Transverse colon (tissue), 4 donors: ENCODE measurements at regions not wholly inside any gene's neighbourhood (a gene's known extent, or its start where the extent isn't known, plus 50 kb on each side); places are given as distances from the start of the nearest gene placed in this dataset.

Experiments used
- DNase-seq: peaks from one replicate; pipeline ENCODE4 v3.0.0-alpha.2; 2019
- H3K27ac ChIP-seq, 4 donors: fragments of 200-600 bp; sonication (generic); 2 replicates each; pipeline ENCODE4 v1.5.1; 2016 to 2018; ENCODE audit warnings: inconsistent platforms in 4 of 4
- H3K27me3 ChIP-seq: fragments of 200-600 bp; sonication (generic); 2 replicates; pipeline ENCODE4 v1.5.1; 2017; ENCODE audit warnings: inconsistent platforms
- H3K36me3 ChIP-seq, 4 donors: fragments of 200-600 bp; sonication (generic); 2 replicates each; pipeline ENCODE4 v1.5.1; 2017 to 2019; ENCODE audit warnings: inconsistent platforms in 4 of 4
- H3K4me1 ChIP-seq, 4 donors: fragments of 200-600 bp; sonication (generic); 2 replicates each; pipeline ENCODE4 v1.5.1; 2017 to 2020; ENCODE audit warnings: inconsistent platforms in 4 of 4
- H3K4me3 ChIP-seq, 4 donors: fragments of 200-600 bp; sonication (generic); 1 replicate in 1 of 4; 2 replicates in 3 of 4; pipeline versions ENCODE4 v1.5.1 to v1.6.1; 2017 to 2019; ENCODE audit warnings: inconsistent platforms in 4 of 4
- H3K9me3 ChIP-seq, 2 donors: fragments of 200-600 bp; sonication (generic); 2 replicates each; pipeline ENCODE4 v1.5.1; 2017 to 2019; ENCODE audit warnings: inconsistent platforms in 2 of 2
- EP300 ChIP-seq: sonication (generic); formaldehyde crosslinking; IDR thresholded peaks from one replicate; pipeline ENCODE4 v1.6.1; 2017; ENCODE audit warnings: antibody characterized with exemption, low read depth
- POLR2A ChIP-seq: fragments of 450-650 bp; IDR thresholded peaks from one replicate; pipeline ENCODE4 v1.6.1; 2016; ENCODE audit warnings: antibody characterized with exemption, mild to moderate bottlenecking, moderate library complexity
- POLR2AphosphoS5 ChIP-seq, 3 donors: sonication (generic); formaldehyde crosslinking; IDR thresholded peaks; one replicate each; pipeline ENCODE4 v1.6.1; 2016; ENCODE audit warnings: antibody characterized with exemption in 3 of 3
- WGBS, 2 donors: methylation state at CpG; one replicate each; pipeline ENCODE4 v1.1.5; 2018; ENCODE audit warnings: low coverage in 1 of 2; 5-methylcytosine and 5-hydroxymethylcytosine counted together
- in situ Hi-C, 4 donors: fragments of 200-750 bp; cut with MboI; loops; one replicate each; pipeline versions ENCODE4 v1.15.0 to v1.15.1; 2017; ENCODE audit warnings: low sequenced_read_pairs in 3 of 4, low pct_ligation_motif_present in 1 of 4, low pct_unique_long_range_greater_than_20kb in 1 of 4
- intact Hi-C: fragments of 100-400 bp; cut with DNase I; formaldehyde crosslinking; loops from one replicate; pipeline ENCODE4 v1.15.1; 2023; ENCODE audit warnings: low total_unique reads
- TF ChIP-seq, protein P1 (sequence below), 5 experiments: fragments of 200-600 bp in 3 of 5; fragments of 450-650 bp in 2 of 5; sonication (generic) in 3 of 5; IDR thresholded peaks; 1 replicate in 2 of 5; 2 replicates in 3 of 5; pipeline ENCODE4 v1.5.1; 2016 to 2017; ENCODE audit warnings: antibody characterized with exemption in 5 of 5, inconsistent platforms in 3 of 5, mild to moderate bottlenecking in 2 of 5, moderate library complexity in 1 of 5

DNA sequence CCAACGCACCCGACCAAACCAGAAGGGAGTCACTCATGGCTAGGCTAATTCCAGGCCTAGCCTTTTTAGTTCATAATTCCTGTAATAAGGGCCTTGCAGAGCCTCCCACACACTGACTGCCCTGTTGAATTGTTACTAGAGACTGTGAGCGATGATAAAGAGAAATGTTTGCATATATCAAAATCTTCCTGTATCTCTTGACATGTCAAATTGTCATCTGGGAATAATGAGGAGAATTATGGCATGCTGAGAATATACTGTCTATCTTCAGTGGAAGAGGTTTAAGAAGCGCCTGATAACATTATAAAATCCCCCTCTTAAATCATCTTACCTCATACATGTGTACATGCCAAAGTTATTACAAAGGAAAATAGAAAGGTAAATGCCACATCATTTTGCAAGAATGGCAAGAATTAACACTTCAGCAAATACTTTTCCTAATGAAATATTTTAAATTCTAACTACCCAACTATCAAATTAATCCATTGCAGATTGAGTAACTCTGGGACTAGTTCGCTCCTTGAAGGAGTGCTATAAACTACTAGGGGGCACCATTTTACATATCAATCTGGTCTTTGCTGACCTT lies 144.1 kb downstream of the CENPF start:
- intact Hi-C loops: no loop called here
- Histone ChIP-seq H3K36me3 (no peaks in the 10 kb centered on the region), H3K27me3 (no peaks in the 10 kb centered on the region), H3K4me3 (no peak overlapping the region), H3K27ac (no peak overlapping the region), H3K9me3 (no peaks in the 10 kb centered on the region), H3K4me1 (no peaks in the 10 kb centered on the region)
- TF ChIP-seq POLR2A: no peak
- TF ChIP-seq, protein P1, sequence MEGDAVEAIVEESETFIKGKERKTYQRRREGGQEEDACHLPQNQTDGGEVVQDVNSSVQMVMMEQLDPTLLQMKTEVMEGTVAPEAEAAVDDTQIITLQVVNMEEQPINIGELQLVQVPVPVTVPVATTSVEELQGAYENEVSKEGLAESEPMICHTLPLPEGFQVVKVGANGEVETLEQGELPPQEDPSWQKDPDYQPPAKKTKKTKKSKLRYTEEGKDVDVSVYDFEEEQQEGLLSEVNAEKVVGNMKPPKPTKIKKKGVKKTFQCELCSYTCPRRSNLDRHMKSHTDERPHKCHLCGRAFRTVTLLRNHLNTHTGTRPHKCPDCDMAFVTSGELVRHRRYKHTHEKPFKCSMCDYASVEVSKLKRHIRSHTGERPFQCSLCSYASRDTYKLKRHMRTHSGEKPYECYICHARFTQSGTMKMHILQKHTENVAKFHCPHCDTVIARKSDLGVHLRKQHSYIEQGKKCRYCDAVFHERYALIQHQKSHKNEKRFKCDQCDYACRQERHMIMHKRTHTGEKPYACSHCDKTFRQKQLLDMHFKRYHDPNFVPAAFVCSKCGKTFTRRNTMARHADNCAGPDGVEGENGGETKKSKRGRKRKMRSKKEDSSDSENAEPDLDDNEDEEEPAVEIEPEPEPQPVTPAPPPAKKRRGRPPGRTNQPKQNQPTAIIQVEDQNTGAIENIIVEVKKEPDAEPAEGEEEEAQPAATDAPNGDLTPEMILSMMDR (IDR thresholded peaks at IDR 0.05): no peak
- no peak for TF ChIP-seq EP300
- no peak for TF ChIP-seq POLR2AphosphoS5 (IDR thresholded peaks at IDR 0.05)
- in situ Hi-C loops: no loop called here
- DNase-seq: no peak
- WGBS, 2 donors: 86 to 87% methylated on average over 3 to 5 of the region's 5 CpGs

DNA sequence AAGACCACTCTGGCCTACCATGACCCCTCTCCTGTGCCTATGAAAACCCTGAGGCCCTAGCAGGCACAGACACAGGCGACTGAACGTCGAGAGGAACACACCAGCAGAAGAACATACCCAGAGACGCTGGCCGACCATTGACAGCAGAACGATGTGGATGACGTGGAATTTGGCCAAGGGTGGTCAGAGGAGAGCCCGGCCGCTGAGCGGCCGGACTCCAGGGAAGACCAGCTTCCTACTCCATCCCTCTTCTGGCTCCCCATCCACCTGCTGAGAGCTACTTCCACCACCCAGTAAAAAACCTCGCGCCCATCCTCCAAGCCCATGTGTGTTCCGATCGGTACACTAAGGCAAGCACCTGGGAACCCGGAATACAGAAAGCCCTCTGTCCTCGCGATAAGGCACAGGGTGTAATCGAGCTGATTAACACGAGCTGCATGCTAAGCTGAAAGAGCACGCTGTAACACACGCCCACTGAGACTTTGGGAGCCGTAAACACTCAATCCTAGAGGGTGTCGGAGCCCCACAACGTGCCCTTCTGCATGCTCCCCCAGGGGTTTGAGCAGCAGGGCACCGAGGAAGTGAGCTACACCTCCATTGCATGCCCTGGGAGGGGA lies 150.3 kb downstream of the CENPF start:
- Histone ChIP-seq H3K4me1 (no peaks in the 10 kb centered on the region), H3K27ac (no peak overlapping the region), H3K27me3 (no peaks in the 10 kb centered on the region), H3K4me3 (no peak overlapping the region), H3K36me3 (no peaks in the 10 kb centered on the region), H3K9me3 (peaks cover 0 to 11% of the 10 kb centered on the region in 2 donors)
- TF ChIP-seq POLR2A (no peak), EP300 (no peak), POLR2AphosphoS5 (IDR thresholded peaks at IDR 0.05) (no peak)
- TF ChIP-seq, protein P1 (IDR thresholded peaks at IDR 0.05): no peak
- in situ Hi-C loops (loop anchor here in 1 of 4 donors (25.0 kb wide), 1 partner anchor 516 kb away; no protein-coding TSS in a partner anchor), intact Hi-C loops (no loop called here)
- no peak for DNase-seq
- WGBS, 2 donors: 89% methylated on average over 26 of the region's 26 CpGs; no CpG with 5 or more reads in 1 of the 2 donors

DNA sequence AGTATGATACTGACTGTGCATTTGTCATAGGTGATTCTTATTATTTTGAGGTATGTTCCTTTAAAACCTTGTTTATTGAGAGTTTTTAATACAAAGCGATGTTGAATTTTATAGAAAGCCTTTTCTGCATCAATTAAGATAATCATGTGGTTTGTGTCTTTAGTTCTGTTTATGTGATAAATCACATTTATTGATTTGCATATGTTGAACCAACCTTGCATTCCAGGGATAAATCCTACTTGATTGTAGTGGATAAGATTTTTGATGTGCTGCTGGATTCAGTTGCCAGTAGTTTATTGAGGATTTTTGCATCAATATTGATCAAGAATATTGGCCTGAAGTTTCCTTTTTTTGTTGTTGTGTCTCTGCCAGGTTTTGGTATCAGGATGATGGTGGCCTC lies 158.0 kb downstream of the CENPF start:
- Histone ChIP-seq H3K4me3 (no peak overlapping the region), H3K27ac (no peak overlapping the region), H3K9me3 (peaks cover 11 to 14% of the 10 kb centered on the region in 2 donors), H3K4me1 (no peaks in the 10 kb centered on the region), H3K27me3 (no peaks in the 10 kb centered on the region), H3K36me3 (no peaks in the 10 kb centered on the region)
- no peak for TF ChIP-seq POLR2A
- TF ChIP-seq EP300: no peak
- TF ChIP-seq POLR2AphosphoS5 (IDR thresholded peaks at IDR 0.05): no peak
- in situ Hi-C loops (loop anchor here in 1 of 4 donors (25.0 kb wide), 1 partner anchor 524 kb away; no protein-coding TSS in a partner anchor), intact Hi-C loops (no loop called here)
- DNase-seq: no peak
- WGBS, 2 donors: 67 to 89% methylated on average over 1 of the region's 1 CpG

DNA sequence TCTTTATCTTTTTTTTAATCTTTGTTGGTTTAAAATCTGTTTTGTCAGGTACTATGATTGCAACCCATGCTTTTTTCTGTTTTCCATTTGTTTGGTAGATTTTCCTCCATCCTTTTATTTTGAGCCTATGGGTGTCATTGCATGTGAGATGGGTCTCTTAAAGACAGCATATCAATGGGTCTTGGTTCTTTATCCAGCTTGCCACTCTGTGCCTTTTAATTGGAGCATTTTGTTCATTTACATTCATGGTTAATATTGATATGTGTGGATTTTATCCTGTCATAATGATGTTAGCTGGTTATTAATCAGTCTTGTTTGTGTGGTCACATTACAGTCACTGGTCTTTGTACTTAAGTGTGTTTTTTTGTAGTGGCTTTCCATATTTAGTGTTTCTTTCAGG lies 159.9 kb downstream of the CENPF start:
- Histone ChIP-seq H3K4me3 (no peak overlapping the region), H3K27me3 (no peaks in the 10 kb centered on the region), H3K36me3 (no peaks in the 10 kb centered on the region), H3K9me3 (peaks cover 4 to 14% of the 10 kb centered on the region in 2 donors), H3K4me1 (no peaks in the 10 kb centered on the region), H3K27ac (no peak overlapping the region)
- in situ Hi-C loops: loop anchor here in 1 of 4 donors (25.0 kb wide), 1 partner anchor 526 kb away; no protein-coding TSS in a partner anchor
- intact Hi-C loops: no loop called here
- DNase-seq: no peak
- no peak for TF ChIP-seq POLR2AphosphoS5 (IDR thresholded peaks at IDR 0.05)
- no peak for TF ChIP-seq POLR2A
- TF ChIP-seq, protein P1 (IDR thresholded peaks at IDR 0.05): no peak
- TF ChIP-seq EP300: no peak
